B cell (primary cell): ENCODE measurements at regions not wholly inside any gene's neighbourhood (a gene's known extent, or its start where the extent isn't known, plus 50 kb on each side); places are given as distances from the start of the nearest gene placed in this dataset.

ENCODE experiments used
- ATAC-seq: fragments of 200-7000 bp; cut with Tn5 transposase; one replicate; pipeline ENCODE4 v1.10.0; 2021; ENCODE audit warnings: low read depth, mild to moderate bottlenecking, moderate number of reproducible peaks, moderate library complexity
- CTCF ChIA-PET: fragments of 350-600 bp; sonication (Branson Sonifier 250); formaldehyde crosslinking; loops from one replicate; lab custom pipeline; 2021; ENCODE audit warnings: antibody characterized with exemption, inconsistent platforms; lab: Charles Lee
- POLR2A ChIA-PET: fragments of 350-600 bp; sonication (Branson Sonifier 250); formaldehyde crosslinking; loops from one replicate; lab custom pipeline; 2021; ENCODE audit warnings: antibody characterized with exemption; lab: Charles Lee
- DNase-seq: peaks from one replicate; pipeline ENCODE4 v3.0.0; 2013
- H2AFZ ChIP-seq: 2 replicates; pipeline ENCODE4 v1.6.1; 2012; ENCODE audit warnings: mild to moderate bottlenecking, low read depth, low read length; ENCODE audit not compliant: insufficient read depth, poor library complexity, severe bottlenecking
- H3K27ac ChIP-seq, 2 donors: 1 replicate in 1 of 2; 2 replicates in 1 of 2; pipeline ENCODE4 v1.5.1; 2012 to 2013; ENCODE audit warnings: low read length in 2 of 2, mild to moderate bottlenecking in 2 of 2, moderate library complexity in 1 of 2
- H3K27me3 ChIP-seq, 4 experiments: fragments of 200-600 bp in 1 of 4; sonication (generic) in 1 of 4; replicated peaks in 1 of 4; 1 replicate in 2 of 4; 2 replicates in 2 of 4; pipeline versions ENCODE4 v1.6.1 to v1.7.0; 2013 to 2016; ENCODE audit warnings: low read length in 3 of 4, mild to moderate bottlenecking in 2 of 4, mixed read lengths in 1 of 4, moderate library complexity in 1 of 4; ENCODE audit not compliant: insufficient read depth in 4 of 4, control insufficient read depth in 3 of 4; ENCODE audit errors: control extremely low read depth in 1 of 4
- H3K36me3 ChIP-seq, 2 experiments: replicated peaks in 1 of 2; 1 replicate in 1 of 2; 2 replicates in 1 of 2; pipeline versions ENCODE4 v1.6.1 to v1.7.1; 2013; ENCODE audit warnings: low read length in 1 of 2; ENCODE audit not compliant: insufficient read depth in 2 of 2, control insufficient read depth in 1 of 2; ENCODE audit errors: control extremely low read depth in 1 of 2, extremely low read depth in 1 of 2
- H3K4me1 ChIP-seq, 2 donors: fragments of 200-600 bp in 1 of 2; sonication (generic) in 1 of 2; 1 replicate in 1 of 2; 2 replicates in 1 of 2; pipeline versions ENCODE4 v1.5.1 to v1.6.1; 2013 to 2017; ENCODE audit warnings: low read length in 2 of 2; ENCODE audit not compliant: control insufficient read depth in 2 of 2, insufficient read depth in 2 of 2
- H3K4me2 ChIP-seq: replicated peaks from 2 replicates; pipeline ENCODE3; 2012; ENCODE audit warnings: mild to moderate bottlenecking, low read depth, low read length; ENCODE audit not compliant: poor library complexity, severe bottlenecking
- H3K4me3 ChIP-seq, 5 experiments: fragments of 200-600 bp in 1 of 5; sonication (generic) in 1 of 5; 1 replicate in 3 of 5; 2 replicates in 2 of 5; pipeline versions ENCODE4 v1.5.1 to v1.7.0; 2011 to 2016; ENCODE audit warnings: low read length in 4 of 5, mild to moderate bottlenecking in 4 of 5, low read depth in 2 of 5, control low read depth in 1 of 5, moderate library complexity in 1 of 5; ENCODE audit not compliant: insufficient read depth in 1 of 5; ENCODE audit errors: control extremely low read depth in 1 of 5, extremely low read depth in 1 of 5
- H3K79me2 ChIP-seq: fragments of 200-600 bp; sonication (generic); one replicate; pipeline ENCODE4 v1.6.0; 2016; ENCODE audit warnings: low read length; ENCODE audit not compliant: control insufficient read depth, insufficient read depth
- H3K9ac ChIP-seq: fragments of 200-600 bp; sonication (generic); 2 replicates; pipeline ENCODE4 v1.6.1; 2017; ENCODE audit warnings: mild to moderate bottlenecking, low read length, moderate library complexity
- H3K9me3 ChIP-seq, 3 donors: one replicate each; pipeline versions ENCODE4 v1.6.1 to v1.7.1; 2013; ENCODE audit warnings: low read length in 2 of 3; ENCODE audit not compliant: control insufficient read depth in 2 of 3, insufficient read depth in 1 of 3; ENCODE audit errors: control extremely low read depth in 1 of 3
- H4K20me1 ChIP-seq: 2 replicates; pipeline ENCODE4 v1.6.0; 2012; ENCODE audit warnings: mild to moderate bottlenecking, low read length; ENCODE audit not compliant: insufficient read depth, control insufficient read depth, poor library complexity, severe bottlenecking
- H3K27ac Mint-ChIP-seq: one replicate; pipeline ENCODE4 v1.8.0; 2021; ENCODE audit warnings: mixed read lengths
- H3K27me3 Mint-ChIP-seq: one replicate; pipeline ENCODE4 v1.8.0; 2021; ENCODE audit warnings: mixed read lengths
- H3K4me1 Mint-ChIP-seq: one replicate; pipeline ENCODE4 v1.8.0; 2021; ENCODE audit warnings: mixed read lengths
- H3K4me3 Mint-ChIP-seq: one replicate; pipeline ENCODE4 v1.8.0; 2021; ENCODE audit warnings: mixed read lengths
- H3K9me3 Mint-ChIP-seq: one replicate; pipeline ENCODE4 v1.8.0; 2022; ENCODE audit warnings: mixed read lengths; ENCODE audit not compliant: insufficient read depth
- CTCF ChIP-seq: fragments of 200-600 bp; IDR thresholded peaks from one replicate; pipeline ENCODE4 v1.8.0; 2022; ENCODE audit warnings: antibody characterized with exemption, mild to moderate bottlenecking
- EZH2 ChIP-seq: IDR thresholded peaks from 2 replicates; pipeline ENCODE4 v1.6.1; 2012; ENCODE audit warnings: borderline replicate concordance, low read depth, mild to moderate bottlenecking, moderate library complexity, low read length; ENCODE audit not compliant: insufficient read depth, poor library complexity, severe bottlenecking
- WGBS: methylation state at CpG from one replicate; pipeline ENCODE4 v1.1.5; 2013; ENCODE audit warnings: missing lambda C conversion rate; ENCODE audit not compliant: insufficient coverage; 5-methylcytosine and 5-hydroxymethylcytosine counted together
- intact Hi-C: fragments of 100-400 bp; cut with micrococcal nuclease; formaldehyde crosslinking; loops from one replicate; pipeline ENCODE4 v1.10.0; 2022

DNA sequence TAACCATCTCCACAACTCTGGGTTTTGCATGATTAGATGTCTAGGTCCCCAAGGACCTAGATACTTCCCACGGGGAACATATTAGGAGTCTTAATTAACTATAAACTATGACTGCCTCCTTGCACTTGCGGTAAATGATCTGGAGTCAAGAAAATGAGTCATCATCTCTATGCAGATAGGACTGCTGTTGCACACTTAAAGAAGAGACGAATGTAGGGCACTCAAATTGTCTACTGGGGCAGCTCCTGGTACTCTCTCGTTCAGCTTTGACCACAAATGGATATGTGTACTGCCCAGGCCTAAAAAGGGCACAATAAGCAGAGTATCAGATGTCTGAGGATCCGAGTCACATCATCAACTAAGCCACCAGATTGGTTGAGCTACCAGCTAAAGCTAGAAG is 1783.4 kb upstream of the AGA start:
- POLR2A ChIA-PET, result no interaction called here
- intact Hi-C loops, result no loop called here
- Mint-ChIP-seq H3K27ac (no peak overlapping the region), H3K4me1 (no peaks in the 10 kb centered on the region), H3K4me3 (no peak overlapping the region), H3K27me3 (no peaks in the 10 kb centered on the region), H3K9me3 (peaks cover 5% of the 10 kb centered on the region)
- H3K27me3 ChIP-seq, result no peaks in the 10 kb centered on the region
- CTCF ChIA-PET, result no interaction called here
- no peak overlapping the region for H2AFZ ChIP-seq
- TF ChIP-seq CTCF (no peak), EZH2 (no peak)
- ATAC-seq, result no peak
- H3K27ac ChIP-seq, result no peak overlapping the region
- H3K9me3 ChIP-seq, result peaks cover 0 to 3% (median 0%) of the 10 kb centered on the region in 3 donors
- no peak overlapping the region for H3K9ac ChIP-seq
- H3K4me1 ChIP-seq, result no peaks in the 10 kb centered on the region
- H3K4me3 ChIP-seq, result no peak overlapping the region
- no peaks in the 10 kb centered on the region for H3K79me2 ChIP-seq
- no peaks in the 10 kb centered on the region for H3K36me3 ChIP-seq
- WGBS, result 69% methylated on average over 2 of the region's 5 CpGs
- no peak overlapping the region for H3K4me2 ChIP-seq
- no peak for DNase-seq
- no peaks in the 10 kb centered on the region for H4K20me1 ChIP-seq

DNA sequence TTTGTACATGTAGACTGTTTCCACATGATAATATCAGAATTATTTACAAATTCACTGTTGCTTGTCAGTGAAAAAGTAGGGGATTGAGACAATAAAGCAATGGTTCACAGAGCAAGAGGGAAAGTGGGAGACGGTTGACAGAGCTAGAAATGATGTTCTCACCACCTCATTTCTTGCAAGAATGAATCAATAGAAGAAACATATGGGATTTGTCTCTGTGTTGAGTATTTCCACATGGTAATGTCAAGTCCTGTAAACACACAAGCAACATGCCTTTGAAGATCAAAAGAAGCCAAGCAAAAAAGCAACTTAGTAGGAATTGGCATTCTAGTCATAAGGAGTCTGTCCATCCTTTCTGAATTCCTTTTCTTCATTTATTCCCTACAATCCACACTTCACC is 1806.6 kb upstream of the AGA start:
- Histone ChIP-seq H3K36me3 (no peaks in the 10 kb centered on the region), H3K27me3 (no peaks in the 10 kb centered on the region), H4K20me1 (no peaks in the 10 kb centered on the region), H3K4me3 (no peak overlapping the region), H3K4me1 (no peaks in the 10 kb centered on the region), H3K79me2 (no peaks in the 10 kb centered on the region), H3K9ac (no peak overlapping the region), H3K27ac (no peak overlapping the region), H3K9me3 (peaks cover 0 to 4% (median 0%) of the 10 kb centered on the region in 3 donors), H3K4me2 (no peak overlapping the region), H2AFZ (no peak overlapping the region)
- intact Hi-C loops, result no loop called here
- Mint-ChIP-seq H3K4me1 (no peaks in the 10 kb centered on the region), H3K4me3 (no peak overlapping the region), H3K9me3 (peaks cover 3% of the 10 kb centered on the region), H3K27me3 (no peaks in the 10 kb centered on the region), H3K27ac (no peak overlapping the region)
- no peak for ATAC-seq
- DNase-seq, result no peak
- WGBS, result no CpG with 5 or more reads among the region's 1 CpG
- TF ChIP-seq CTCF, result no peak
- no peak for TF ChIP-seq EZH2
- ChIA-PET POLR2A (no interaction called here), CTCF (no interaction called here)
